Heart left ventricle (tissue), 16 donors: ENCODE measurements at regions not wholly inside any gene's neighbourhood (a gene's known extent, or its start where the extent isn't known, plus 50 kb on each side); places are given as distances from the start of the nearest gene placed in this dataset.

Source experiments
- ATAC-seq, 4 donors: fragments of 200-7000 bp; cut with Tn5 transposase; one replicate each; pipeline ENCODE4 v1.9.1; 2020 to 2022; ENCODE audit warnings: moderate library complexity in 4 of 4, mild to moderate bottlenecking in 3 of 4, moderate number of reproducible peaks in 1 of 4
- DNase-seq, 5 donors: peaks; one replicate each; pipeline ENCODE4 v3.0.0-alpha.2; 2020
- H3K27ac ChIP-seq, 12 donors: fragments of 200-600 bp; sonication (generic) in 4 of 12; one replicate each; pipeline versions ENCODE4 v1.5.0 to v1.8.0; 2016 to 2022; ENCODE audit warnings: mild to moderate bottlenecking in 2 of 12
- H3K27me3 ChIP-seq, 9 donors: fragments of 200-600 bp; sonication (generic) in 2 of 9; one replicate each; pipeline versions ENCODE4 v1.5.1 to v1.8.0; 2016 to 2022; ENCODE audit warnings: mild to moderate bottlenecking in 3 of 9
- H3K36me3 ChIP-seq, 9 donors: fragments of 200-600 bp; sonication (generic) in 2 of 9; one replicate each; pipeline versions ENCODE4 v1.5.0 to v1.8.0; 2018 to 2022; ENCODE audit warnings: mild to moderate bottlenecking in 2 of 9
- H3K4me1 ChIP-seq, 12 donors: fragments of 200-600 bp; sonication (generic) in 4 of 12; one replicate each; pipeline versions ENCODE4 v1.5.0 to v1.8.0; 2016 to 2022; ENCODE audit warnings: mild to moderate bottlenecking in 3 of 12
- H3K4me3 ChIP-seq, 12 donors: fragments of 200-600 bp; sonication (generic) in 4 of 12; one replicate each; pipeline versions ENCODE4 v1.5.0 to v1.8.0; 2017 to 2022; ENCODE audit warnings: mild to moderate bottlenecking in 9 of 12, moderate library complexity in 4 of 12
- H3K9me3 ChIP-seq, 12 donors: fragments of 200-600 bp; sonication (generic) in 4 of 12; one replicate each; pipeline versions ENCODE4 v1.5.0 to v1.8.0; 2016 to 2022; ENCODE audit warnings: mild to moderate bottlenecking in 1 of 12
- POLR2A ChIP-seq, 2 donors: fragments of 450-650 bp; IDR thresholded peaks; one replicate each; pipeline ENCODE4 v1.6.1; 2017; ENCODE audit warnings: antibody characterized with exemption in 2 of 2, mild to moderate bottlenecking in 2 of 2, moderate library complexity in 2 of 2
- WGBS, 4 donors: extraction: QIAGEN DNeasy Blood & Tissue Kit in 2 of 4; methylation state at CpG; one replicate each; pipeline versions ENCODE4 v1.1.5 to v1.1.7; 2013 to 2018; 5-methylcytosine and 5-hydroxymethylcytosine counted together
- intact Hi-C, 10 donors: fragments of 100-400 bp; cut with DNase I; formaldehyde crosslinking; loops; one replicate each; pipeline versions ENCODE4 v1.11.1 to v1.14.2; 2022
- TF ChIP-seq, protein P1 (sequence below), 12 donors: fragments of 200-600 bp; sonication (generic) in 4 of 12; IDR thresholded peaks; one replicate each; pipeline versions ENCODE4 v1.5.0 to v1.8.0; 2018 to 2022; ENCODE audit warnings: antibody characterized with exemption in 12 of 12, mild to moderate bottlenecking in 5 of 12
- donor health status: ischemic (EF 13 %, LVEDD 7.1; RV severe dilation, severe dysfunction).
- donor health status: healthy with polysubstance abuse.
- donor health status: DM: no; HTN: yes; CAD: no.
- donor health status: DM: no; HTN: no; CAD: no.
- donor health status: ischemic (EF 25% LVEDD 6.9; RV normal size, moderate dysfunction).
- donor health status: ischemic (EF 25% LVEDD 5.7; RV mildly dilated, moderate dysfunction).
- donor health status: healthy.
- donor health status: DM: yes; HTN: yes; CAD: no.
- donor health status: ischemic (EF 35%, LVEDD 5.7; RV mildly dilated, moderate dysfunction).
- donor health status: nonischemic (EF 11% LVEDD 7.7; RV severe dilation, severe dysfunction).
- donor health status: DM: yes; HTN: yes; CAD: no.
- donor health status: PGD.
- donor health status: ischemic (EF 29% LVEDD 5.4; RV normal size, mild dysfunction).
- donor health status: nonischemic (EF 23%, LVEDD 6.1; RV moderate dilation, normal function).

DNA sequence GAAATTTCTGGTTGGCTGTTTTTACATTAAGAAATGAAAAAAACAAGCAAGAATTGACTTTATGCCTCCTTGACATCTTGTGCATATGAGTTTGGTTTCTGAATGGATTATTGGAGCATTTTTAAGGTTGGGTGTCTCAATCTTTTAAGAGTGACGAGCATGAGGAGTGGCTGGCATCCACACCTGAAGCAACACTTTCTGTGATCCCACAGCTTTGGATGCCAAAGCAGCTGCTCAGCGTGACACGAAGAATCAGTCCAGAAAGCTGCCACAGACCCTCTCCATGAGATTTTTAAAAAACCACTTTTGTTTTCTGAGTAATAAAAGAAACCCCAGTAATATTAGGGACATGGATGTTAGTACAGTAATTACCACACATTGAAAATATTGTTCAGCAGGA lies 154.5 kb downstream of the KLF13 start:
- DNase-seq: no peak
- no peaks in the 10 kb centered on the region for H3K9me3 ChIP-seq
- no peak overlapping the region for H3K4me3 ChIP-seq
- H3K36me3 ChIP-seq: no peaks in the 10 kb centered on the region
- H3K27me3 ChIP-seq: peaks cover 0 to 36% (median 11%) of the 10 kb centered on the region in 9 donors
- ATAC-seq: no peak
- H3K27ac ChIP-seq: no peak overlapping the region
- WGBS, 4 donors: 91 to 97% (median 96%) methylated on average over 3 of the region's 3 CpGs
- H3K4me1 ChIP-seq: peaks cover 0 to 7% (median 0%) of the 10 kb centered on the region in 12 donors
- intact Hi-C loops: loop anchor here in 5 of 10 donors (5.0 to 10.0 kb wide), 6 partner anchors 34 to 816 kb away; partner anchors contain the start of genes KLF13 (in 1 of the 5) and OTUD7A (in 1 of the 5)
- TF ChIP-seq, protein P1, sequence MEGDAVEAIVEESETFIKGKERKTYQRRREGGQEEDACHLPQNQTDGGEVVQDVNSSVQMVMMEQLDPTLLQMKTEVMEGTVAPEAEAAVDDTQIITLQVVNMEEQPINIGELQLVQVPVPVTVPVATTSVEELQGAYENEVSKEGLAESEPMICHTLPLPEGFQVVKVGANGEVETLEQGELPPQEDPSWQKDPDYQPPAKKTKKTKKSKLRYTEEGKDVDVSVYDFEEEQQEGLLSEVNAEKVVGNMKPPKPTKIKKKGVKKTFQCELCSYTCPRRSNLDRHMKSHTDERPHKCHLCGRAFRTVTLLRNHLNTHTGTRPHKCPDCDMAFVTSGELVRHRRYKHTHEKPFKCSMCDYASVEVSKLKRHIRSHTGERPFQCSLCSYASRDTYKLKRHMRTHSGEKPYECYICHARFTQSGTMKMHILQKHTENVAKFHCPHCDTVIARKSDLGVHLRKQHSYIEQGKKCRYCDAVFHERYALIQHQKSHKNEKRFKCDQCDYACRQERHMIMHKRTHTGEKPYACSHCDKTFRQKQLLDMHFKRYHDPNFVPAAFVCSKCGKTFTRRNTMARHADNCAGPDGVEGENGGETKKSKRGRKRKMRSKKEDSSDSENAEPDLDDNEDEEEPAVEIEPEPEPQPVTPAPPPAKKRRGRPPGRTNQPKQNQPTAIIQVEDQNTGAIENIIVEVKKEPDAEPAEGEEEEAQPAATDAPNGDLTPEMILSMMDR (IDR thresholded peaks at IDR 0.05): no peak
- no peak for TF ChIP-seq POLR2A (IDR thresholded peaks at IDR 0.05)

DNA sequence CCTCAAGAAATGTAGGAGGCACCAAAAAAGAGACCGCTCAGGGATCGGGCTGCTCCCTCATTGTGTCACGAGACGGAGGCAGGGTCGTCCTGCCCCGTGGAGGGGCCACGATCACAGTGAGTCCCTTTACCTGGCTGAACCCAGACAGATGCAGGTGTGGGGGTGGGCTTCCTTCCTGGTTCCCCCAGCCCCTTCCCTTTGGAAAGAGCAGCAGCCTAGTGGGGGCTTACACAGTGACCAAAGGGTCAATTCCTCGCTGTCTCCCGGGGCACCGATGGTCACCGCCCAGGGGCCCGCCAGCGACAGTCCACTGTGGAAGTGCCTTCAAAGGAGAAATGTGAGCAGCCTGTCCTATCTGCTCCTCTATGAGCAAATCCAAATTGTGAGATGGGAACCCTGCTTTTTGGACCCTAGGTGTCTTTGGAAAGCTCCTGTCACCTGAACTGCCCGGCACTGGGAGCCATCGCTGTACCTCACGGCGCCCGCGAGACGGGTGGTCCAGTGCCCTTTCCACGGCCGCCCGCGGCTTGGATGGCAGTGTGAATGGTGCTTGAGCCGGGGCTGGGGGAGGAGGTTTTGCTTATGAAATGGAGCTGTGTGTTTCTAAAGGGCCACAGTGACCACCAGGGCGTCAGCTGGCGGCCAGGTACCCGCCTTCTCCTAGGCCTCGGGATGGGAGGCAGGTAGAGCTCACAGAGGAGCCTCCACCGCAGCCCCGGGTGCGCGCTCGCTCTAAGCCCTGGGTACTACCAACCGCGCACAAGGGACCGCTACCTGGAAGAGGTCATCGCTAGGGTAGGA lies 155.7 kb downstream of the KLF13 start:
- TF ChIP-seq, protein P1 (IDR thresholded peaks at IDR 0.05): no peak
- no peak for TF ChIP-seq POLR2A (IDR thresholded peaks at IDR 0.05)
- H3K9me3 ChIP-seq: no peaks in the 10 kb centered on the region
- H3K36me3 ChIP-seq: no peaks in the 10 kb centered on the region
- peaks cover 0 to 36% (median 11%) of the 10 kb centered on the region in 9 donors for H3K27me3 ChIP-seq
- no peak for DNase-seq
- H3K4me1 ChIP-seq: peaks cover 0 to 7% (median 0%) of the 10 kb centered on the region in 12 donors
- peak overlapping the region in 1 of 12 donors; percentile 55 for H3K4me3 ChIP-seq
- 95 to 97% (median 97%) methylated on average over 31 to 38 of the region's 38 CpGs for WGBS, 4 donors
- no peak for ATAC-seq
- H3K27ac ChIP-seq: no peak overlapping the region
- intact Hi-C loops: loop anchor here in 5 of 10 donors (5.0 to 10.0 kb wide), 6 partner anchors 35 to 818 kb away; partner anchors contain the start of genes KLF13 (in 1 of the 5) and OTUD7A (in 1 of the 5)

DNA sequence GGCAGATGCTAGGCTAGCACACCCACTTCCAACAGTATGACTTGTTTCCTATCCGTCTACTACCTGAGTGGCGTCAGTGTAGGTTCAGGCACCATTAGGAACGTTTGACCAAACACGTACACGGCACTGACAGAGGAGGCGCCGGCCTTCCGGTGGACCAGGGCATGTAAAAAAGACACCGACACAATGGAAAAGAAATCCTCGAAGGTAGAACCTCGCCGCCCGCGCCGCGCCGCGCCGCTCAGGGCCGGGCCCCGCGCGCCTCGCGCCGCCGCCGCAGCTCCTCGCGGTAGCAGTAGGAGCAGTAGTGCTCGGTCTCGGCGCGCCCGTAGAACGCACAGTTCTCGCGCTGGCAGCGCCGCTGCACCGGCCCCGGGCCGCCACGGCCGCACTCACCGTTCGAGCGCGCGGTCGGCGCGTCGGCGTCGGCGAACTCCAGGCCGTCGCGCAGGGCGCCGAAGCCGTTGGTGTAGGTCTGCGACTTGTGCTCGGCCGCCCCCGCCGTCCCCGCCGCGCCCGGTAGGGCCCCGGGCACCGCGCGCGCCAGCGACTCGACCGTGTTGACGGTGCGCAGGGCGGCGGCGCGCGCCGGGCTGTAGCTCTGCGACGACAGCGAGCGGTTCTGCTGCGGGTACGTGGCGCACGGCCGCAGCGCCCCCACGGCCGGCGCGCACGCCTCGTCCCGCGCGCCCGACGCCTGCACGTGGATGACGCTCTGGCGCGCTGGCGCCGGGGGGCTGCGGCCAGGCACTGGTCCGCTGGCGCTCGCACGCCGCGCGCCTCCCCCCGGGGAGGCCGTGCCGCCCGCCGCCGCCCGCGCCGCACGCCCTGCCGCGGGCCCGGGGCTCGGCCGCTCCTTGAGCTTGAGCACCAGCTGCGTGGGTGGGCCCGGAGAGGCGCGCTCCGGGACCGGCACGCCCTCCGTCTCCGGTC lies 156.7 kb downstream of the KLF13 start:
- Histone ChIP-seq H3K4me1 (peaks cover 0 to 11% (median under 1%) of the 10 kb centered on the region in 12 donors), H3K9me3 (no peaks in the 10 kb centered on the region), H3K36me3 (no peaks in the 10 kb centered on the region), H3K27me3 (peaks cover 0 to 36% (median 11%) of the 10 kb centered on the region in 9 donors), H3K4me3 (peak overlapping the region in 9 of 12 donors; percentile 12 to 55 (median 39)), H3K27ac (no peak overlapping the region)
- DNase-seq: no peak
- TF ChIP-seq, protein P1 (IDR thresholded peaks at IDR 0.05): no peak
- no peak for TF ChIP-seq POLR2A (IDR thresholded peaks at IDR 0.05)
- WGBS, 4 donors: 3 to 15% (median 7%) methylated on average over 29 to 147 of the region's 147 CpGs
- peak in 2 of 4 donors; percentile 8 to 28 for ATAC-seq
- intact Hi-C loops: loop anchor here in 5 of 10 donors (5.0 to 10.0 kb wide), 6 partner anchors 36 to 819 kb away; partner anchors contain the start of genes KLF13 (in 1 of the 5) and OTUD7A (in 1 of the 5)
